ENCODE measurements at regions not wholly inside any gene's neighbourhood (a gene's known extent, or its start where the extent isn't known, plus 50 kb on each side); places are given as distances from the start of the nearest gene placed in this dataset.

DNA sequence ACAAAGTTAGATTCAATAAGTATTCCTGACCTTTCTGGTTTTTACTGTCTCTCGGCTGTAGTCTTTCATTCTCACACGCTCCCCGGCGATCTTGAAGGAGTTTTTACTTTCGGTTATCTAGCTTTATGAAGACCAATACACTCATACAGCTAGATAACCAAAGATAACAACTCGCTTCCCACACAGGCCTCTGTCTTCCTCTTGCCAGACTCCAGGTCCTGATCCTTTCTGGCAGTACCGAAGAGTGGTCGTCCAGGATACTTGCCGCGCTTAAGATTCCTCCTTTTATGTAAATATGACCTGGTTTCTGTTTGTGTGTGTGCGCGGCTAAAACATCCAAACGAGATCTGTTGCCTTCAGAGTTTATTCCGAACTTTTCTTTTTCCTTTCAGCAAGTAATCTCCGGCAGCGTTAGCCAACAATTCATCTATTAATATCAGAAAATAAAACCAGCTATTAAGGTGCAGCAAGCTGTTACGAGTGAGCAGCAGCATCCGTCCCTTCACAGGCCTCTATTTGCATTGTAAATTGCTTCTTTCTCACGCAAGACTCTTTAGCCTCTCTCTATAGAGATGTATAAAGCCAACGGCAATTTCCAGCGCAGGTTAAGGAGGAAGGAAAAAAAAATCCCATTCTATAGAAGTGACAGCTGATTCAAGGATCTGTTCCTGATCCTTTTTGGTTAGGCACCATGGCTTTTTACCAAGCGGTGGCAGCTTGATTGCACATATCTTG is 216.1 kb downstream of the MEF2C start:
- H3K4me3 ChIP-seq (ENCODE audit: low read depth, low read length), result peak overlapping the region; percentile 29
- no peak for DNase-seq (ENCODE audit: low read depth)

DNA sequence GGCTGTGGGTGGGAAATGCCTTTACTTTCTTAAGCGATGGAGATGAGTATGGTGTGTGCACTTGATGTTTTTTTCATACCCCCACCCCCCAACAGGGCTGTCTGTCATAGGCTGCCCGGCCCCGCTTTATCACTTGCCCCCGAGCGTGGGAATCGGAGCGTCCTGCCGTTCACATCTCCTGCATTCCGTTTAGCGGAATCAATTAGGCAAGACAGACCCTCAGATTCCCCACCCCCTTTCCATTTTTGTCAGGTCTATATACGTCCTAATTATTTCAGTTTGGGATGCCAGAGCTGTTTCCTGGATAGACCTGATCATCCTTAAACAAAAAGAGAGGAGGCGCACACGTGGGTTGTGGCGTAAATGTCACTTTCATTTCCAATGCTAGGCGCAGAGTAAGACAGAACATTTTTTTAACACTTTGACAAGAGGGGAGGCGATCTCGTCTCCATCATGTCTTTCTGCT is 217.2 kb downstream of the MEF2C start:
- no peak overlapping the region for H3K4me3 ChIP-seq (ENCODE audit: low read depth, low read length)
- DNase-seq (ENCODE audit: low read depth), result no peak

DNA sequence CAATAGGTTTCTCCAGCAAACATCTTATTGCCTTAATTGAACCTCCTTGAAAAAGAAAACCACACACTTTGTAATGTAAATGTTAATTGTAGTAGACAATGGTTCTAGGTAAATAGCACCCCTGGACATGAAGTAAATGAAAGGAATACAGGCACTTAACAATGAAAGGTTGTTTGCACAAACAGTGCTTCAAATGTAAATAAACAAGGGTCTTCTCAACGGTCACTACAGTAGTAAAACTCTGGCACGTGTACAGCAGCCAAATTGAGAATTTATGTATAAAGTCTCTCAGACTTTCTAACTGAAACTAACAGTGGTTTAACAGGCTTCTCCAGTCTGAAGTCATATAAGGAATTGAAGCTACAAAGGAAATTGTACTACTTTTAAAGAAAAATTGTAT is 218.3 kb downstream of the MEF2C start:
- no peak for DNase-seq (ENCODE audit: low read depth)

DNA sequence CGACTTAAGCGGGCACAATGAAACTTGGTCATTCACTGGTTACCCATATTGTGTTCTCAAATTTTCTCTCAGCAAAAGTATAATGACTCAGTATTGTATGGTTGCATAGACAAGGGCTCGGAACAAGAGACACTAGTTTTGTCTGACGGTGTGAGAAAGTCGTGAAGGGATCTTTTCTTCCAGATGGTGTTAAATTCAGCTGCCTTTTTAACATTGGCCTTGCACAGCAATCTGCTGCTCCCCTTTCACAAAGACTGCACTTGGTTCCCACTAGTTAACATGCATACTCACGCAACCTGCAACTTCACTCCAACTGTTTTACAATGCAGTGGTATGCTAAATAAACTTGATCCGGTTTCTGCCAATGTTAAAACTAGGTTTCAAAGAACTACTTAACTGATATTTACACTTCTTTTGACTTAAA is 219.2 kb downstream of the MEF2C start:
- DNase-seq (ENCODE audit: low read depth), result no peak
- H3K4me3 ChIP-seq (ENCODE audit: low read depth, low read length), result no peak overlapping the region

More for the DNA sequence above, 218.3 kb downstream of the MEF2C start:
- H3K4me3 ChIP-seq (ENCODE audit: low read depth, low read length), result no peak overlapping the region

GRCh38 chr5:88662846-88663245 is 220.1 kb downstream of the MEF2C start:
- no peak for DNase-seq (ENCODE audit: low read depth)
- H3K4me3 ChIP-seq (ENCODE audit: low read depth, low read length), result no peak overlapping the region

GRCh38 chr5:88661806-88662207 is 221.2 kb downstream of the MEF2C start:
- no peak for DNase-seq (ENCODE audit: low read depth)
- no peak overlapping the region for H3K4me3 ChIP-seq (ENCODE audit: low read depth, low read length)

GRCh38 chr5:88660947-88661805 is 221.8 kb downstream of the MEF2C start:
- DNase-seq (ENCODE audit: low read depth), result peak; percentile 37
- H3K4me3 ChIP-seq (ENCODE audit: low read depth, low read length), result peak overlapping the region; percentile 43

DNA sequence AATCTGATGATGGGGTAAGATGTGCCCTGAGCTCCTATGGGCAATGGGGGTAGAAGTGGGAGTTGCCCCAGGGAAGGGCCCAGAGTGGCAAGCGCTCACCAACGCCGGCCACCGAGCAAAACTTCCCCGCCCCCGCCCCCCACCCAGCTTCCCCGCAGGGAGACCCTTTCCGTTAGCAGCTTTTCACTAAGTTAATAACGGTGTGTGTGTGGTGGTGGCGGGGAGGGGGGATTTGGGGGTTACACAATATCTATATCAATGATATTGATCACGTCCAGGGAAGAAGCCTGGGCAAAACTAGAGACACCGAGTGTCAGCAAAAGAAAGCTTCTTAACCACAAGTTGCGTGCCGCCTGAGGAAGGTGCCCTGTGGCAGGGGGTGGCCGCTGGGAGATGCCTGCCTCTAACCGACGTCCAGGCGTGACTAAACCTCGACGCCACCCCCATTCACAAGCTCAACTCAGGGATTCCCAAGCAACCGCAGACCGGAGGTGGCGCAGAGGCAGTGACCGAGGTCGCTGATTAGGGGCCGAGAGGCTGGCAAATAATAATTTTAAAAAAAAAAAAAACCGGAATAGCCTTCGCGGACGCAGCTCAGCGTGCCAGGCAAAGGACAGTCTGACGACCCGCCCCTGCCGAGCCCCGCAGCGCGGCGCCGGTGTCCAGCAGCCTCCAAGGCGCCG is 222.6 kb downstream of the MEF2C start:
- no peak for DNase-seq (ENCODE audit: low read depth)

DNA sequence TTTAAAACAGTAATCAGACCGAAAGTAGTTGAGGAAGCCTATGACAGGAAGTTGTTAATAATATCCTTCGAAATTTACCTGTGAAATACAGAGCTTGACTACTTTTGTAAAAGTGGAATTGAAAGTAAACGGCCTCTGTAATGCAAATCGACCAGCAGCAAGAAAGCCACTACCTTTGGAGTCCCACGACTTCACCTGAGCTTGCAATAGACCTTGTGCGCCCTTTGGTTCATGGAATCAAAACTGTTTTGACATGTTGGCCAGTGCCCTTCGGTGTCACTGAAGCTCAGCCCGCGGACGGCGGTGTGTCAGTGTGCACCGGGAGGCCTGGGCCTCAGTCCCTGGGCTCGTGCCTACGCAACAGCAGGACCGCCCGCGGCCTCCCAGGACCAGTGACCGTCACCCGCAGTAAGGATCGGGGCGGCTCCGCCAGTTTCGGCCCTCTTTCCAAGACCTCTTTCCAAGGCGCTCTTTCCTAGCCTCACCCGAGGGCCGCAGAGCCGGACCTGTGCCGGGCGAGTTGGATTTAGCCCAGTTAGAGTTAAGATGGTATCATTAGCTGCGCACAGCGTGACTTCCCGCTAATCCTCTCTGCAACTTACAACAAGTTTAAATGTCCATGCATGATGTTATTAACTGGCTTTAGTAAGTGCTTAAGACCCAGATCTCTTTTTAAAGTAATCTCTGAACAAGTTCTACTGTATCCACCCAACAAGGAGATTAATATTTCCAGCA is 223.3 kb downstream of the MEF2C start:
- DNase-seq (ENCODE audit: low read depth), result no peak
- H3K4me3 ChIP-seq (ENCODE audit: low read depth, low read length), result no peak overlapping the region

More for the DNA sequence above, 222.6 kb downstream of the MEF2C start:
- peak overlapping the region; percentile 43 for H3K4me3 ChIP-seq (ENCODE audit: low read depth, low read length)

DNA sequence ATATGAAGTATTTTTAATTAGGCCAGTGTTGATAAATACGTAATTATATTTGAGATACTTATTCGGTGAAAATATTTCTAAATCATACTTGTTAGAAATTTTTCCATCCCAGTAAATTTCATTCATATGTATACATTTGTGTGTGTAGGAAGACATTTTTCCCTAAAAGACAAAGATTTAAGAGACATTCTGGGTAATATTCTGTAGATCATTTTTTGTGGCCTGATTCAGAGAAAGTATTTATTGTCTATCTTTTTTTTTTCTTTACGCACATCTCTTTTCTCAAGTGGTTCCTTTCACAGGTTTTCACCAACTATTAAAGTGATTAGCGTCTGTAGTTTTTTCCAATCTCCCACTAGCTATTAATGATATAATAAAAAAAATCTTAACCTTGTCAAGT is 224.1 kb downstream of the MEF2C start:
- no peak overlapping the region for H3K4me3 ChIP-seq (ENCODE audit: low read depth, low read length)
- no peak for DNase-seq (ENCODE audit: low read depth)

DNA sequence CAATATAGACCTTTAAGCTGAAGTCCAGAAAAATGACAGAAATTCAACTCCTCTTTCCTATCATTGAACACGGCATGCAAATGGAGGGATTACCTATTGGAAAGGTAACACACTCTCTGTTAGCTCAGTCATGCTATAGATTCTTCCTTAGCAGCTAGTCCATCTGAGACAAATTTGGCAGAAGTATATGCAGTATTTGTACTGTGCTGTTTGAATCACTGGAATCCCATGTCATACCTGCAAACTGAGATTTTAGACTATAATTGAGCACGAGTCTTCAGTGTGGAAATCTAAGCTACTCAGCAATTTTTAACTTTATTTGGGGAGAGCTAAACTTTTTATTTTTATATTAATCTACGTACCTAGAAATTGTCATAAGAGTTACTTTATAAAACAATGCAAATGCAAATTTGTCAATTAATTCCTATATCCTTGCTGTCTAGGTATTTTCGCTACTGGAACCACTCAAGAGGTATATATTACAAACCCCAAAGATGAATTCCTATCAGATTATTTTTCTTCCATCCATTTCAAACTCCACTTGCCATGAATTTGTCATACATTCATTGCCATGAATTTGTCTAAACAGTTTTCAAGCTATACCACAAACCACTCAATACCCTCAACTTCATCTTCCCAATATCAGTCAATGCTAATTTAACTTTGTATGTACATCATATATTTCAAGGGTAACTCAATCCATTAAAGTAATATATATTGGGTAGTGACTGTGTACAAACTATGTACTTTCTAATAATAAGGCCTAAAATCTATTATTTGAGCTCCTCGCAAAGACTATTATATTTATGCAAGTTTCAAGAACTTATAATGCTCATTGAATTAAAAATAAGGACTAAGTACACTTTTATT is 224.8 kb downstream of the MEF2C start:
- no peak overlapping the region for H3K4me3 ChIP-seq (ENCODE audit: low read depth, low read length)
- DNase-seq (ENCODE audit: low read depth), result no peak

- no peak overlapping the region for H3K4me3 ChIP-seq (ENCODE audit: low read depth, low read length)
- no peak for DNase-seq (ENCODE audit: low read depth)
Measured at GRCh38 chr5:88657136-88657535, 225.8 kb downstream of the MEF2C start.

GRCh38 chr5:88656221-88656950 is 226.6 kb downstream of the MEF2C start:
- no peak overlapping the region for H3K4me3 ChIP-seq (ENCODE audit: low read depth, low read length)
- no peak for DNase-seq (ENCODE audit: low read depth)

DNA sequence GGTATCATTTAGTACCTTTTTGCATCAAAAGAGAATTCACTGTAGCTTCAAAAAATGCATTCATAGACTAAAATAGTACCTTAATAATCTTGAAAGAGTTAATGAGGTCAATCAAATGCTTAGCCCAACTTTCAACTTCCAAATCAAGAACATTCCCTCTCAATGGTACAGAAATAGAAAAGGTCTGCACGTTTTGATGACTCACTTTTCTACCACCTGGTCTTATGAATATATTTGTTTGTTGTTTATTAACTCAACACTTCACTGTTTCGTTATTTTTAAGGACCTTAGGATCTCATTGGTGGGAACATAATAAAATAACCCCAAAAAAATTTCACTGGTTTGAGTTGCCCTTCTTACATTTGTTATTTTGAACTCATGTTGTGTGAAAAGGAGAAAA is 229.5 kb downstream of the MEF2C start:
- DNase-seq (ENCODE audit: low read depth), result no peak
- no peak overlapping the region for H3K4me3 ChIP-seq (ENCODE audit: low read depth, low read length)

- no peak overlapping the region for H3K4me3 ChIP-seq (ENCODE audit: low read depth, low read length)
- no peak for DNase-seq (ENCODE audit: low read depth)
Measured at GRCh38 chr5:88647901-88648300, 235.1 kb downstream of the MEF2C start.

GRCh38 chr5:88646866-88647265 is 236.1 kb downstream of the MEF2C start:
- no peak overlapping the region for H3K4me3 ChIP-seq (ENCODE audit: low read depth, low read length)
- no peak for DNase-seq (ENCODE audit: low read depth)

GRCh38 chr5:88644676-88645075 is 238.3 kb downstream of the MEF2C start:
- DNase-seq (ENCODE audit: low read depth), result no peak
- H3K4me3 ChIP-seq (ENCODE audit: low read depth, low read length), result no peak overlapping the region

GRCh38 chr5:88643315-88643714 is 239.7 kb downstream of the MEF2C start:
- no peak for DNase-seq (ENCODE audit: low read depth)
- no peak overlapping the region for H3K4me3 ChIP-seq (ENCODE audit: low read depth, low read length)
